Prostate gland (tissue), 2 donors: ENCODE measurements at regions not wholly inside any gene's neighbourhood (a gene's known extent, or its start where the extent isn't known, plus 50 kb on each side); places are given as distances from the start of the nearest gene placed in this dataset.

Source experiments
- POLR2A ChIP-seq: fragments of 450-650 bp; IDR thresholded peaks from one replicate; pipeline ENCODE4 v1.6.1; 2016; ENCODE audit warnings: antibody characterized with exemption, mild to moderate bottlenecking
- POLR2AphosphoS5 ChIP-seq: sonication (generic); formaldehyde crosslinking; IDR thresholded peaks from one replicate; pipeline ENCODE4 v1.6.1; 2017; ENCODE audit warnings: antibody characterized with exemption
- TF ChIP-seq, protein P1 (sequence below), 4 experiments: fragments of 200-600 bp in 2 of 4; fragments of 450-650 bp in 2 of 4; sonication (generic) in 2 of 4; IDR thresholded peaks; 1 replicate in 3 of 4; 2 replicates in 1 of 4; pipeline ENCODE4 v1.5.1; 2016 to 2019; ENCODE audit warnings: antibody characterized with exemption in 4 of 4, mild to moderate bottlenecking in 2 of 4, moderate library complexity in 2 of 4

DNA sequence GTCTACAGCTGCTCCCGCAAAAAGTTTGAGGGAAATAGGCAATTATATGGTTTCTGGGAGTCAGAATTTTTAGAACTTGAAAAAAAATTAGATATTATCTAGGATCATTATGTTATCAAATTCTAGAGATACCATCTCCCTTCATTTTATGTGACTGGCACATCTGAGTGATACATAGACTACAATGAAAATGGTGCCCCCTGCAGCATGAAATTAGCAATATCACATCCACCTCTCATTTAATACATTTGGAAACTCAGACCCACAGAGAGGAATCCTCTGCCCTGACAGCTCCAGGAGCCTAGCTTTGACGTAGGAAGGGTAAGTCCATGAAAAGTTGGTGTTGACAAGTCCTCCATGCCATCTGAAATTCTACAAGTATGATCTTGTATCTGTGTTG, 381.6 kb downstream of the SUCLG1 start:
- TF ChIP-seq, protein P1, sequence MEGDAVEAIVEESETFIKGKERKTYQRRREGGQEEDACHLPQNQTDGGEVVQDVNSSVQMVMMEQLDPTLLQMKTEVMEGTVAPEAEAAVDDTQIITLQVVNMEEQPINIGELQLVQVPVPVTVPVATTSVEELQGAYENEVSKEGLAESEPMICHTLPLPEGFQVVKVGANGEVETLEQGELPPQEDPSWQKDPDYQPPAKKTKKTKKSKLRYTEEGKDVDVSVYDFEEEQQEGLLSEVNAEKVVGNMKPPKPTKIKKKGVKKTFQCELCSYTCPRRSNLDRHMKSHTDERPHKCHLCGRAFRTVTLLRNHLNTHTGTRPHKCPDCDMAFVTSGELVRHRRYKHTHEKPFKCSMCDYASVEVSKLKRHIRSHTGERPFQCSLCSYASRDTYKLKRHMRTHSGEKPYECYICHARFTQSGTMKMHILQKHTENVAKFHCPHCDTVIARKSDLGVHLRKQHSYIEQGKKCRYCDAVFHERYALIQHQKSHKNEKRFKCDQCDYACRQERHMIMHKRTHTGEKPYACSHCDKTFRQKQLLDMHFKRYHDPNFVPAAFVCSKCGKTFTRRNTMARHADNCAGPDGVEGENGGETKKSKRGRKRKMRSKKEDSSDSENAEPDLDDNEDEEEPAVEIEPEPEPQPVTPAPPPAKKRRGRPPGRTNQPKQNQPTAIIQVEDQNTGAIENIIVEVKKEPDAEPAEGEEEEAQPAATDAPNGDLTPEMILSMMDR (IDR thresholded peaks at IDR 0.05): peak in 1 of 4 experiments; percentile 58
- TF ChIP-seq POLR2A (no peak), POLR2AphosphoS5 (no peak)
